ENCODE measurements at regions not wholly inside any gene's neighbourhood (a gene's known extent, or its start where the extent isn't known, plus 50 kb on each side); places are given as distances from the start of the nearest gene placed in this dataset.

DNA sequence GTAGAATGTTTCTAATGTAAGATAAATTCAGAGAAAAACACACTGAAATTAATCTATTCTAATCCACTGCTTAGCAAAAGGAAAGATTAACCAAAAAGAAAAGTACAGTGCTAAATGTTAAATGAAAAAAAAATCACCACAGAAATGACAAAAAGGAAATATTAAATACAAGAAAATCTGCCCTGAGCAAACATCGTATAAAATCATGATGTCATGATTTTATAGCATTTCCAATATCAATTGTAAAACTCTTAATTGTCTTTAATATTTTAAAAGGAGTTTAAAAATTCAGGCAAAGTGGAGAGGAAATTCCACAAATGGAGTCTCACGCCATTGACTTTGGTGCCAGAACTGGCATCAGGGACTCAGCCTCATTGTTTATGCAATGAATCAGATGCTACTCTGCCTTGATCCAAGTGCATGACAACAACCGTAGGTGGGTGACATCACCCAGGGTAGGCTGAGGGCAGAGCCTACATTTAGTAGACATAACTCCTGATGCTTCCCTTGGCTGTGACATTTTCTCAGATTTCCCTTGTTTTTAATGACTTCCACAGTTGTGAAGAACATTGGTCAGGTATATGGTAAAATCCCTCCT is 696.8 kb downstream of the SEMA5A start:
- H3K36me3 ChIP-seq (replicated peaks in 1 of 2; ENCODE audit: control insufficient read depth in 1 of 2, insufficient read depth in 2 of 2, low read length in 1 of 2), result no peaks in the 10 kb centered on the region
- TF ChIP-seq EZH2phosphoT487 (IDR thresholded peaks at IDR 0.05; ENCODE audit: borderline replicate concordance, low read depth), result no peak
- TF ChIP-seq RFX5 (IDR thresholded peaks at IDR 0.05; ENCODE audit: low read length), result no peak
- TF ChIP-seq, protein P1, sequence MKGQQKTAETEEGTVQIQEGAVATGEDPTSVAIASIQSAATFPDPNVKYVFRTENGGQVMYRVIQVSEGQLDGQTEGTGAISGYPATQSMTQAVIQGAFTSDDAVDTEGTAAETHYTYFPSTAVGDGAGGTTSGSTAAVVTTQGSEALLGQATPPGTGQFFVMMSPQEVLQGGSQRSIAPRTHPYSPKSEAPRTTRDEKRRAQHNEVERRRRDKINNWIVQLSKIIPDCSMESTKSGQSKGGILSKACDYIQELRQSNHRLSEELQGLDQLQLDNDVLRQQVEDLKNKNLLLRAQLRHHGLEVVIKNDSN (IDR thresholded peaks at IDR 0.05; ENCODE audit: borderline replicate concordance, low read depth), result no peak
- TF ChIP-seq GATA2 (CRISPR knock-in tag; IDR thresholded peaks at IDR 0.05), result no peak
- no peak for TF ChIP-seq NRF1 (IDR thresholded peaks at IDR 0.05; ENCODE audit: low read depth, low read length)
- TF ChIP-seq FOXJ3 (CRISPR knock-in tag; IDR thresholded peaks at IDR 0.05), result no peak
- peak; percentile 13; the same call in 1 of the 2 replicates for TF ChIP-seq JUND (IDR thresholded peaks at IDR 0.05)
- TF ChIP-seq RCOR1 (IDR thresholded peaks at IDR 0.05; ENCODE audit: low read length), result no peak
- 0 out of 2 replicates have a peak, but pooled peaks have one; percentile 11 for TF ChIP-seq NFIC (IDR thresholded peaks at IDR 0.05; ENCODE audit: borderline replicate concordance)
- no peak for TF ChIP-seq TCF12 (IDR thresholded peaks at IDR 0.05)
- no peak for TF ChIP-seq CHD2 (IDR thresholded peaks at IDR 0.05; ENCODE audit: low read length, partially characterized antibody)
- peak; percentile 40; the same call in 1 of the 2 replicates for TF ChIP-seq FOSL2 (IDR thresholded peaks at IDR 0.05; ENCODE audit: borderline replicate concordance, low read depth)
- TF ChIP-seq TEAD4 (IDR thresholded peaks at IDR 0.05; ENCODE audit: borderline replicate concordance, insufficient read depth), result no peak
- no peak for TF ChIP-seq YY1 (IDR thresholded peaks at IDR 0.05; ENCODE audit: low read depth)
- TF ChIP-seq, protein P2, sequence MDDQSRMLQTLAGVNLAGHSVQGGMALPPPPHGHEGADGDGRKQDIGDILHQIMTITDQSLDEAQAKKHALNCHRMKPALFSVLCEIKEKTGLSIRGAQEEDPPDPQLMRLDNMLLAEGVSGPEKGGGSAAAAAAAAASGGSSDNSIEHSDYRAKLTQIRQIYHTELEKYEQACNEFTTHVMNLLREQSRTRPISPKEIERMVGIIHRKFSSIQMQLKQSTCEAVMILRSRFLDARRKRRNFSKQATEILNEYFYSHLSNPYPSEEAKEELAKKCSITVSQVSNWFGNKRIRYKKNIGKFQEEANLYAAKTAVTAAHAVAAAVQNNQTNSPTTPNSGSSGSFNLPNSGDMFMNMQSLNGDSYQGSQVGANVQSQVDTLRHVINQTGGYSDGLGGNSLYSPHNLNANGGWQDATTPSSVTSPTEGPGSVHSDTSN (IDR thresholded peaks at IDR 0.05), result peak; percentile 37; the same call in 1 of the 2 replicates
- no peaks in the 10 kb centered on the region for H3K9me2 ChIP-seq
- peak overlapping the region in 1 of 2 experiments; percentile 61; a peak in 2 of 4 replicates for H3K27ac ChIP-seq (ENCODE audit: low read depth in 2 of 2, low read length in 1 of 2)
- no peaks in the 10 kb centered on the region for H3K79me2 ChIP-seq (ENCODE audit: insufficient read depth)
- WGBS (ENCODE audit: low lambda C conversion rate), result 29% methylated on average over 3 of the region's 3 CpGs
- no peaks in the 10 kb centered on the region for H3K9me3 ChIP-seq
- H3F3A ChIP-seq (replicated peaks; ENCODE audit: insufficient read depth), result peaks cover 25% of the 10 kb centered on the region
- peak overlapping the region; percentile 28; the same call in 1 of the 2 replicates for H3K4me2 ChIP-seq
- POLR2A ChIA-PET, result no interaction called here
- CTCF ChIA-PET, result no interaction called here
- H3K9ac ChIP-seq, result peak overlapping the region; percentile 18; the same call in 1 of the 2 replicates
- peaks cover 0 to 5% of the 10 kb centered on the region in 2 experiments; a peak in 1 of 4 replicates for H3K4me1 ChIP-seq (ENCODE audit: control insufficient read depth in 1 of 2, insufficient read depth in 2 of 2, low read depth in 1 of 2, low read length in 1 of 2)
- H2AFZ ChIP-seq (ENCODE audit: low read depth), result peak overlapping the region; percentile 27; the same call in 1 of the 2 replicates
- no peaks in the 10 kb centered on the region for H4K20me1 ChIP-seq (ENCODE audit: insufficient read depth)
- no peak for DNase-seq
- H3K27me3 ChIP-seq (ENCODE audit: insufficient read depth), result no peaks in the 10 kb centered on the region
- no peak overlapping the region for H3K4me3 ChIP-seq (ENCODE audit: low read depth in 2 of 2, low read length in 1 of 2)

DNA sequence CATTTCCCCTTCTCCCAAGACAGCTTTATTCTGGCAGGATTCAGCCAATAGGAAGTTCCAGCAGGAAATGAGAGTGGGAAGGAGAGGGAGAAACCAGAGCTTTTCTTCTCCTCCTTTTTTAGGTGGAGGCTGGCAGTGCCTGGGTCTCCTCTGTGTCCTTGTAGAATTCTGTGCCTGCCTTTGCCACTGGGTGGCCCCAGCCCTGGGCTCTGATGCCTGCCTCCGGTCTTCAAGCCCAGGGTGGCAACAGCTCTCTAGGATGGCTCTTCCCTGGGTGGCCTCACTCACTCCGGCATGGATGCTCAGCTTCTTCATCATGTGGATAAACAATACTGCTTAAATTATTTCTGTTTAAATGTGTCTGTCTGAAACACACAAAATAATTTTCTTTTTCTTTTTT is 694.8 kb downstream of the SEMA5A start:
- H3K27me3 ChIP-seq (ENCODE audit: insufficient read depth), result no peaks in the 10 kb centered on the region
- peaks cover 8% of the 10 kb centered on the region for H3F3A ChIP-seq (replicated peaks; ENCODE audit: insufficient read depth)
- no peaks in the 10 kb centered on the region for H3K9me2 ChIP-seq
- WGBS (ENCODE audit: low lambda C conversion rate), result 35% methylated on average over 2 of the region's 2 CpGs
- no peaks in the 10 kb centered on the region for H4K20me1 ChIP-seq (ENCODE audit: insufficient read depth)
- H2AFZ ChIP-seq (ENCODE audit: low read depth), result no peak overlapping the region
- no peaks in the 10 kb centered on the region for H3K9me3 ChIP-seq
- no peak overlapping the region for H3K4me2 ChIP-seq
- POLR2A ChIA-PET, result no interaction called here
- CTCF ChIA-PET, result interaction anchor here (0.7 kb wide), 1 partner anchor 923 kb away, joined by 3 read pairs; no protein-coding TSS in a partner anchor
- no peaks in the 10 kb centered on the region for H3K36me3 ChIP-seq (replicated peaks in 1 of 2; ENCODE audit: control insufficient read depth in 1 of 2, insufficient read depth in 2 of 2, low read length in 1 of 2)
- H3K9ac ChIP-seq, result no peak overlapping the region
- H3K27ac ChIP-seq (ENCODE audit: low read depth in 2 of 2, low read length in 1 of 2), result no peak overlapping the region
- no peaks in the 10 kb centered on the region for H3K79me2 ChIP-seq (ENCODE audit: insufficient read depth)
- H3K4me1 ChIP-seq (ENCODE audit: control insufficient read depth in 1 of 2, insufficient read depth in 2 of 2, low read depth in 1 of 2, low read length in 1 of 2), result no peaks in the 10 kb centered on the region
- no peak overlapping the region for H3K4me3 ChIP-seq (ENCODE audit: low read depth in 2 of 2, low read length in 1 of 2)
- peak; percentile 15 for DNase-seq
- TF ChIP-seq, protein P3, sequence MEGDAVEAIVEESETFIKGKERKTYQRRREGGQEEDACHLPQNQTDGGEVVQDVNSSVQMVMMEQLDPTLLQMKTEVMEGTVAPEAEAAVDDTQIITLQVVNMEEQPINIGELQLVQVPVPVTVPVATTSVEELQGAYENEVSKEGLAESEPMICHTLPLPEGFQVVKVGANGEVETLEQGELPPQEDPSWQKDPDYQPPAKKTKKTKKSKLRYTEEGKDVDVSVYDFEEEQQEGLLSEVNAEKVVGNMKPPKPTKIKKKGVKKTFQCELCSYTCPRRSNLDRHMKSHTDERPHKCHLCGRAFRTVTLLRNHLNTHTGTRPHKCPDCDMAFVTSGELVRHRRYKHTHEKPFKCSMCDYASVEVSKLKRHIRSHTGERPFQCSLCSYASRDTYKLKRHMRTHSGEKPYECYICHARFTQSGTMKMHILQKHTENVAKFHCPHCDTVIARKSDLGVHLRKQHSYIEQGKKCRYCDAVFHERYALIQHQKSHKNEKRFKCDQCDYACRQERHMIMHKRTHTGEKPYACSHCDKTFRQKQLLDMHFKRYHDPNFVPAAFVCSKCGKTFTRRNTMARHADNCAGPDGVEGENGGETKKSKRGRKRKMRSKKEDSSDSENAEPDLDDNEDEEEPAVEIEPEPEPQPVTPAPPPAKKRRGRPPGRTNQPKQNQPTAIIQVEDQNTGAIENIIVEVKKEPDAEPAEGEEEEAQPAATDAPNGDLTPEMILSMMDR (IDR thresholded peaks at IDR 0.05), result peak; percentile 22; the same call in 1 of the 2 replicates
- TF ChIP-seq, protein P4, sequence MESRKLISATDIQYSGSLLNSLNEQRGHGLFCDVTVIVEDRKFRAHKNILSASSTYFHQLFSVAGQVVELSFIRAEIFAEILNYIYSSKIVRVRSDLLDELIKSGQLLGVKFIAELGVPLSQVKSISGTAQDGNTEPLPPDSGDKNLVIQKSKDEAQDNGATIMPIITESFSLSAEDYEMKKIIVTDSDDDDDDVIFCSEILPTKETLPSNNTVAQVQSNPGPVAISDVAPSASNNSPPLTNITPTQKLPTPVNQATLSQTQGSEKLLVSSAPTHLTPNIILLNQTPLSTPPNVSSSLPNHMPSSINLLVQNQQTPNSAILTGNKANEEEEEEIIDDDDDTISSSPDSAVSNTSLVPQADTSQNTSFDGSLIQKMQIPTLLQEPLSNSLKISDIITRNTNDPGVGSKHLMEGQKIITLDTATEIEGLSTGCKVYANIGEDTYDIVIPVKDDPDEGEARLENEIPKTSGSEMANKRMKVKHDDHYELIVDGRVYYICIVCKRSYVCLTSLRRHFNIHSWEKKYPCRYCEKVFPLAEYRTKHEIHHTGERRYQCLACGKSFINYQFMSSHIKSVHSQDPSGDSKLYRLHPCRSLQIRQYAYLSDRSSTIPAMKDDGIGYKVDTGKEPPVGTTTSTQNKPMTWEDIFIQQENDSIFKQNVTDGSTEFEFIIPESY (IDR thresholded peaks at IDR 0.05; ENCODE audit: borderline replicate concordance, low read depth), result no peak
- TF ChIP-seq RFX5 (IDR thresholded peaks at IDR 0.05; ENCODE audit: low read length) (no peak), FOXJ3 (CRISPR knock-in tag; IDR thresholded peaks at IDR 0.05) (no peak), TAF1 (IDR thresholded peaks at IDR 0.05; ENCODE audit: borderline replicate concordance, low read depth, low read length) (no peak), FOXM1 (IDR thresholded peaks at IDR 0.05; ENCODE audit: low read depth) (no peak)
- TF ChIP-seq, protein P5, sequence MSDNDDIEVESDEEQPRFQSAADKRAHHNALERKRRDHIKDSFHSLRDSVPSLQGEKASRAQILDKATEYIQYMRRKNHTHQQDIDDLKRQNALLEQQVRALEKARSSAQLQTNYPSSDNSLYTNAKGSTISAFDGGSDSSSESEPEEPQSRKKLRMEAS (IDR thresholded peaks at IDR 0.05; ENCODE audit: low read depth), result no peak

All from SK-N-SH (cell line).